Natural killer cell (primary cell): ENCODE measurements at regions not wholly inside any gene's neighbourhood (a gene's known extent, or its start where the extent isn't known, plus 50 kb on each side); places are given as distances from the start of the nearest gene placed in this dataset.

Experiments used
- ATAC-seq, 3 donors: fragments of 150-1000 bp in 2 of 3; fragments of 200-7000 bp in 1 of 3; cut with Tn5 transposase; 1 replicate in 1 of 3; 2 replicates in 2 of 3; pipeline ENCODE4 v1.10.0; 2021; ENCODE audit warnings: mild to moderate bottlenecking in 2 of 3, moderate library complexity in 2 of 3
- DNase-seq, 2 donors: peaks; one replicate each; pipeline versions ENCODE4 v3.0.0 to v3.0.0-alpha.2; 2013 to 2021; ENCODE audit warnings: mixed read lengths in 1 of 2
- H3K27ac ChIP-seq: one replicate; pipeline ENCODE4 v1.5.1; 2013; ENCODE audit warnings: mild to moderate bottlenecking, low read length
- H3K27me3 ChIP-seq: one replicate; pipeline ENCODE4 v1.6.1; 2013; ENCODE audit warnings: low read length; ENCODE audit not compliant: control insufficient read depth, insufficient read depth
- H3K36me3 ChIP-seq: one replicate; pipeline ENCODE4 v1.6.1; 2013; ENCODE audit warnings: low read length; ENCODE audit not compliant: control insufficient read depth, insufficient read depth
- H3K4me1 ChIP-seq: one replicate; pipeline ENCODE4 v1.6.1; 2013; ENCODE audit warnings: low read length; ENCODE audit not compliant: control insufficient read depth, insufficient read depth
- H3K4me3 ChIP-seq: one replicate; pipeline ENCODE4 v1.5.1; 2013; ENCODE audit warnings: low read length
- H3K9me3 ChIP-seq: one replicate; pipeline ENCODE4 v1.6.1; 2013; ENCODE audit warnings: low read length; ENCODE audit not compliant: control insufficient read depth, insufficient read depth
- H3K27ac Mint-ChIP-seq, 2 donors: one replicate each; pipeline ENCODE4 v1.8.0; 2022; ENCODE audit warnings: mild to moderate bottlenecking in 2 of 2, mixed read lengths in 2 of 2, moderate library complexity in 1 of 2
- H3K27me3 Mint-ChIP-seq, 2 donors: one replicate each; pipeline ENCODE4 v1.8.0; 2022; ENCODE audit warnings: low read depth in 2 of 2, mixed read lengths in 2 of 2
- H3K36me3 Mint-ChIP-seq: one replicate; pipeline ENCODE4 v1.8.0; 2022; ENCODE audit warnings: mixed read lengths
- H3K4me1 Mint-ChIP-seq, 2 donors: one replicate each; pipeline ENCODE4 v1.8.0; 2022; ENCODE audit warnings: mixed read lengths in 2 of 2
- H3K4me3 Mint-ChIP-seq: one replicate; pipeline ENCODE4 v1.8.0; 2022; ENCODE audit warnings: mild to moderate bottlenecking, moderate library complexity, mixed read lengths
- H3K9me3 Mint-ChIP-seq, 2 donors: one replicate each; pipeline ENCODE4 v1.8.0; 2022; ENCODE audit warnings: mixed read lengths in 2 of 2
- CTCF ChIP-seq: fragments of 200-600 bp; IDR thresholded peaks from one replicate; pipeline ENCODE4 v1.8.0; 2022; ENCODE audit warnings: antibody characterized with exemption
- WGBS: methylation state at CpG from one replicate; pipeline ENCODE4 v1.1.7; 2013; ENCODE audit warnings: missing lambda C conversion rate; ENCODE audit not compliant: insufficient coverage; 5-methylcytosine and 5-hydroxymethylcytosine counted together
- intact Hi-C: fragments of 100-400 bp; cut with micrococcal nuclease; formaldehyde crosslinking; loops from one replicate; pipeline ENCODE4 v1.14.2; 2022

GRCh38 chr15:54836052-54836795 is 360.5 kb downstream of the RSL24D1 start:
- DNase-seq (no peak), ATAC-seq (no peak)
- Mint-ChIP-seq H3K27me3 (no peaks in the 10 kb centered on the region), H3K4me3 (no peak overlapping the region), H3K9me3 (peaks cover 0 to 7% of the 10 kb centered on the region in 2 donors), H3K4me1 (no peaks in the 10 kb centered on the region), H3K36me3 (no peaks in the 10 kb centered on the region), H3K27ac (no peak overlapping the region)
- H3K27me3 ChIP-seq: no peaks in the 10 kb centered on the region
- TF ChIP-seq CTCF: no peak
- no peaks in the 10 kb centered on the region for H3K9me3 ChIP-seq
- H3K27ac ChIP-seq: no peak overlapping the region
- intact Hi-C loops: no loop called here
- H3K4me1 ChIP-seq: no peaks in the 10 kb centered on the region
- H3K36me3 ChIP-seq: no peaks in the 10 kb centered on the region
- WGBS: 57% methylated on average over 5 of the region's 5 CpGs
- H3K4me3 ChIP-seq: no peak overlapping the region

GRCh38 chr15:54829821-54830220 is 366.9 kb downstream of the RSL24D1 start:
- H3K4me1 ChIP-seq: no peaks in the 10 kb centered on the region
- Mint-ChIP-seq H3K4me3 (no peak overlapping the region), H3K27ac (no peak overlapping the region), H3K36me3 (no peaks in the 10 kb centered on the region), H3K9me3 (peaks cover 2 to 8% of the 10 kb centered on the region in 2 donors), H3K27me3 (no peaks in the 10 kb centered on the region), H3K4me1 (no peaks in the 10 kb centered on the region)
- ATAC-seq (no peak), DNase-seq (no peak)
- H3K27ac ChIP-seq: no peak overlapping the region
- H3K36me3 ChIP-seq: no peaks in the 10 kb centered on the region
- H3K4me3 ChIP-seq: no peak overlapping the region
- H3K9me3 ChIP-seq: no peaks in the 10 kb centered on the region
- no peak for TF ChIP-seq CTCF
- WGBS: 20% methylated on average over 1 of the region's 1 CpG
- H3K27me3 ChIP-seq: no peaks in the 10 kb centered on the region
- intact Hi-C loops: no loop called here

GRCh38 chr15:54820811-54821210 is 375.9 kb downstream of the RSL24D1 start:
- no peak for ATAC-seq
- H3K36me3 ChIP-seq: no peaks in the 10 kb centered on the region
- no peak overlapping the region for H3K27ac ChIP-seq
- H3K4me1 ChIP-seq: no peaks in the 10 kb centered on the region
- Mint-ChIP-seq H3K27ac (no peak overlapping the region), H3K4me3 (no peak overlapping the region), H3K27me3 (no peaks in the 10 kb centered on the region), H3K36me3 (no peaks in the 10 kb centered on the region), H3K4me1 (no peaks in the 10 kb centered on the region), H3K9me3 (peaks cover 8 to 9% of the 10 kb centered on the region in 2 donors)
- H3K27me3 ChIP-seq: no peaks in the 10 kb centered on the region
- no peak for DNase-seq
- no peak for TF ChIP-seq CTCF
- H3K4me3 ChIP-seq: no peak overlapping the region
- intact Hi-C loops: no loop called here
- H3K9me3 ChIP-seq: no peaks in the 10 kb centered on the region
- WGBS: 90% methylated on average over 4 of the region's 5 CpGs

- H3K36me3 ChIP-seq: no peaks in the 10 kb centered on the region
- H3K9me3 ChIP-seq: no peaks in the 10 kb centered on the region
- no peak overlapping the region for H3K27ac ChIP-seq
- Mint-ChIP-seq H3K27me3 (no peaks in the 10 kb centered on the region), H3K36me3 (no peaks in the 10 kb centered on the region), H3K9me3 (peaks cover 8 to 9% of the 10 kb centered on the region in 2 donors), H3K4me3 (no peak overlapping the region), H3K27ac (no peak overlapping the region), H3K4me1 (no peaks in the 10 kb centered on the region)
- intact Hi-C loops: no loop called here
- H3K27me3 ChIP-seq: no peaks in the 10 kb centered on the region
- H3K4me3 ChIP-seq: no peak overlapping the region
- DNase-seq (no peak), ATAC-seq (no peak)
- H3K4me1 ChIP-seq: no peaks in the 10 kb centered on the region
- TF ChIP-seq CTCF: no peak
Measured at GRCh38 chr15:54820098-54820497, 376.6 kb downstream of the RSL24D1 start.
